Endothelial cell of umbilical vein (primary cell): ENCODE measurements at regions not wholly inside any gene's neighbourhood (a gene's known extent, or its start where the extent isn't known, plus 50 kb on each side); places are given as distances from the start of the nearest gene placed in this dataset.

ENCODE experiments used
- BruUV-seq: library from RNA; stranded (reverse); fragments of 400-500 nt; replicated peaks from 2 replicates; lab custom pipeline; 2021; lab: Mats Ljungman, UMichigan
- CTCF ChIA-PET: fragments of 300-600, 350-600 bp; sonication (Branson Sonifier 250); formaldehyde crosslinking; loops from one replicate; lab custom pipeline; 2021; ENCODE audit warnings: antibody characterized with exemption, inconsistent platforms; lab: Charles Lee
- POLR2A ChIA-PET: fragments of 300-600, 350-600 bp; sonication (Branson Sonifier 250); formaldehyde crosslinking; loops from one replicate; lab custom pipeline; 2021; ENCODE audit warnings: antibody characterized with exemption, inconsistent platforms; lab: Charles Lee
- DNase-seq: peaks from one replicate; pipeline ENCODE4 v3.0.0-alpha.2; 2011; ENCODE audit warnings: low read depth, low spot score
- FAIRE-seq: peaks from 2 replicates; lab custom pipeline; 2011; peaks lifted over from hg19 to GRCh38; lab: Jason Lieb, UNC
- H2AFZ ChIP-seq: 2 replicates; pipeline ENCODE4 v1.6.0; 2012; ENCODE audit warnings: low read depth, low read length, control low read depth, inconsistent platforms
- H3K27ac ChIP-seq: 2 replicates; pipeline ENCODE4 v1.5.1; 2011; ENCODE audit warnings: low read depth, mild to moderate bottlenecking, control low read depth, low read length, moderate library complexity; ENCODE audit not compliant: insufficient read depth
- H3K27me3 ChIP-seq, 2 experiments: 2 replicates each; pipeline versions ENCODE4 v1.6.0 to v1.6.1; 2011; ENCODE audit warnings: low read length in 2 of 2, mixed read lengths in 1 of 2; ENCODE audit not compliant: control insufficient read depth in 2 of 2, insufficient read depth in 2 of 2
- H3K36me3 ChIP-seq, 2 experiments: 2 replicates in 1 of 2; 3 replicates in 1 of 2; pipeline ENCODE4 v1.5.1; 2011; ENCODE audit warnings: low read length in 2 of 2, mild to moderate bottlenecking in 1 of 2, moderate library complexity in 1 of 2; ENCODE audit not compliant: control insufficient read depth in 2 of 2, insufficient read depth in 2 of 2; ENCODE audit errors: extremely low read depth in 1 of 2
- H3K4me1 ChIP-seq: 3 replicates; pipeline ENCODE4 v1.5.1; 2011; ENCODE audit warnings: mild to moderate bottlenecking, low read length; ENCODE audit not compliant: control insufficient read depth, insufficient read depth; ENCODE audit errors: extremely low read depth
- H3K4me2 ChIP-seq: 2 replicates; pipeline ENCODE4 v1.6.1; 2011; ENCODE audit warnings: low read length, control low read depth, mixed read lengths; ENCODE audit not compliant: insufficient read depth
- H3K4me3 ChIP-seq, 3 experiments: fragments of 200-600 bp in 1 of 3; sonication (generic), shearing (Covaris generic) in 1 of 3; replicated peaks in 1 of 3; 2 replicates each; pipeline ENCODE4 v1.5.1; 2011 to 2016; ENCODE audit warnings: control low read depth in 3 of 3, low read length in 3 of 3, mild to moderate bottlenecking in 2 of 3, inconsistent platforms in 1 of 3, low read depth in 1 of 3, moderate library complexity in 1 of 3; ENCODE audit not compliant: insufficient read depth in 1 of 3
- H3K79me2 ChIP-seq: 2 replicates; pipeline ENCODE4 v1.6.0; 2012; ENCODE audit warnings: low read length, inconsistent platforms; ENCODE audit not compliant: control insufficient read depth, insufficient read depth
- H3K9ac ChIP-seq: replicated peaks from 2 replicates; pipeline ENCODE3; 2011; ENCODE audit warnings: low read length, control low read depth; ENCODE audit not compliant: insufficient read depth; ENCODE audit errors: extremely low read depth
- H3K9me1 ChIP-seq: replicated peaks from 3 replicates; pipeline ENCODE4 v1.6.0; 2011; ENCODE audit warnings: mild to moderate bottlenecking, low read length; ENCODE audit not compliant: control insufficient read depth, insufficient read depth; ENCODE audit errors: extremely low read depth
- H3K9me3 ChIP-seq: replicated peaks from 2 replicates; pipeline ENCODE4 v1.5.1; 2012; ENCODE audit warnings: low read length, inconsistent platforms; ENCODE audit not compliant: control insufficient read depth, insufficient read depth
- H4K20me1 ChIP-seq: replicated peaks from 2 replicates; pipeline ENCODE3; 2011; ENCODE audit warnings: mild to moderate bottlenecking, low read length; ENCODE audit not compliant: control insufficient read depth, insufficient read depth; ENCODE audit errors: extremely low read depth
- EZH2 ChIP-seq: IDR thresholded peaks from 2 replicates; pipeline ENCODE4 v1.6.1; 2012; ENCODE audit warnings: borderline replicate concordance, low read depth, mild to moderate bottlenecking, moderate library complexity, low read length, inconsistent platforms; ENCODE audit not compliant: severe bottlenecking
- JUN ChIP-seq: IDR thresholded peaks from 2 replicates; pipeline ENCODE4 v1.6.1; 2011; ENCODE audit warnings: borderline replicate concordance, low read depth; ENCODE audit not compliant: insufficient read length, insufficient read depth
- MYC ChIP-seq: IDR thresholded peaks from one replicate; pipeline ENCODE4 v1.6.1; 2011; ENCODE audit warnings: mild to moderate bottlenecking, low read depth, low read length
- POLR2A ChIP-seq: IDR thresholded peaks from 2 replicates; pipeline ENCODE4 v1.6.1; 2012; ENCODE audit warnings: low read depth, mild to moderate bottlenecking, control low read depth, low read length
- dilution Hi-C: fragments of 300-500 bp; cut with MboI; formaldehyde crosslinking; loops from one replicate; pipeline ENCODE4 v1.15.0; 2019; ENCODE audit warnings: low sequenced_read_pairs; ENCODE audit not compliant: extremely low pct_ligation_motif_present
- intact Hi-C: fragments of 100-400 bp; cut with micrococcal nuclease; formaldehyde crosslinking; loops from one replicate; pipeline ENCODE4 v1.10.0; 2022
- TF ChIP-seq, protein P1 (sequence below): IDR thresholded peaks from 2 replicates; pipeline ENCODE4 v1.6.1; 2011; ENCODE audit not compliant: insufficient read depth, insufficient read length

DNA sequence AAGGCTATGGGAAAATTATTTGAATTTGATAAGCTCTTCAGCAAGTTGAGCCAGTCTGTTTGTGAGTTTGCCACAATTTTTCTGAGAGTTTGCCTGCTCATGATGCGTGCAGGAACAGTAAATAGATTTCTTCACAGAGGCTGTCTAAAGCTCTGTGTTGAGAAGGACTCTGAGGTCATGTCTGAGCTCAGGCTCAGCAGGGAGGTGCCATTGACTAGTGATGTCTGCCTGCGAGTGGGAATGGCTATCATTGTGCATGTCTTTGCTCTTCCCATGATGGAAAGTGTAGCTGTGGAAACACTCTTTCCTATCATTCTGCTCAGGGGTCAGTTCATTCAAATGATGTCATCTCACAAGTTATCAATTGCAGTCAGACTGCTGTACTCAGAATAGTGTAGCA lies 142.8 kb downstream of the RASEF start:
- Histone ChIP-seq H3K4me1 (no peaks in the 10 kb centered on the region), H3K79me2 (no peaks in the 10 kb centered on the region), H3K4me3 (no peak overlapping the region), H3K27ac (no peak overlapping the region), H3K36me3 (no peaks in the 10 kb centered on the region), H3K9ac (no peak overlapping the region), H3K27me3 (no peaks in the 10 kb centered on the region), H4K20me1 (no peaks in the 10 kb centered on the region), H2AFZ (no peak overlapping the region), H3K9me1 (no peaks in the 10 kb centered on the region), H3K4me2 (no peak overlapping the region), H3K9me3 (no peaks in the 10 kb centered on the region)
- no TSS peak for BruUV-seq
- ChIA-PET POLR2A (no interaction called here), CTCF (no interaction called here)
- intact Hi-C loops, result no loop called here
- DNase-seq (no peak), FAIRE-seq (no peak)
- TF ChIP-seq JUN, result no peak
- TF ChIP-seq, protein P1, sequence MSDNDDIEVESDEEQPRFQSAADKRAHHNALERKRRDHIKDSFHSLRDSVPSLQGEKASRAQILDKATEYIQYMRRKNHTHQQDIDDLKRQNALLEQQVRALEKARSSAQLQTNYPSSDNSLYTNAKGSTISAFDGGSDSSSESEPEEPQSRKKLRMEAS, result no peak
- TF ChIP-seq MYC, result no peak
- TF ChIP-seq EZH2, result no peak
- no peak for TF ChIP-seq POLR2A
- dilution Hi-C loops, result no loop called here

DNA sequence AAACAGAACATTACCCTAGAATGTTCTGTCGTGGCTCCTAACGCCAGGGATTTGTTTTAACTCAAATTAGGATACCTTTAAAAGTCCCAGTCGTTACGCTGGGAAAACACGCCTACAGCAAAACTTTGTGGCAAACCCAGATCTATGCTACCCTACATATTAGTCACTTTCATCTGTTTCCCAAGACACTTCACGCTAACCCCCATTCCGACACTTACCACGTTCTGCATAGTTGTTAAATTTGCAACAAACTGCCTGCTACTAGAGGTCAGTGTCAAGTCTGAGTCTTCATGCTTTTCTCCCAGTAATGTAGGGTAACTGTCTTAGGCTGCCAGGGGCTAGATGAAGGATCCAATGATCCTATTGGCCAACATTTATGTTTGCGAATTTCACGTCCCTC lies 140.3 kb downstream of the RASEF start:
- dilution Hi-C loops (no loop called here), intact Hi-C loops (no loop called here)
- FAIRE-seq (no peak), DNase-seq (no peak)
- Histone ChIP-seq H3K9ac (no peak overlapping the region), H3K9me1 (no peaks in the 10 kb centered on the region), H3K9me3 (no peaks in the 10 kb centered on the region), H3K27ac (no peak overlapping the region), H3K27me3 (no peaks in the 10 kb centered on the region), H3K4me3 (no peak overlapping the region), H3K4me1 (no peaks in the 10 kb centered on the region), H3K79me2 (no peaks in the 10 kb centered on the region), H3K4me2 (no peak overlapping the region), H2AFZ (no peak overlapping the region), H4K20me1 (no peaks in the 10 kb centered on the region), H3K36me3 (no peaks in the 10 kb centered on the region)
- no peak for TF ChIP-seq MYC
- ChIA-PET POLR2A (no interaction called here), CTCF (no interaction called here)
- BruUV-seq, result no TSS peak
